WTC11 (cell line): ENCODE measurements at regions not wholly inside any gene's neighbourhood (a gene's known extent, or its start where the extent isn't known, plus 50 kb on each side); places are given as distances from the start of the nearest gene placed in this dataset.

ENCODE experiments used
- ATAC-seq: fragments of 200-7000 bp; cut with Tn5 transposase; 2 replicates; pipeline ENCODE4 v1.10.0; 2021; ENCODE audit warnings: mild to moderate bottlenecking, moderate library complexity
- CTCF ChIA-PET: fragments of 300-600 bp; sonication (Branson Sonifier 250); formaldehyde crosslinking; loops from one replicate; lab custom pipeline; 2021; ENCODE audit warnings: antibody characterized with exemption; lab: Charles Lee
- POLR2A ChIA-PET: fragments of 350-600 bp; sonication (Branson Sonifier 250); formaldehyde crosslinking; loops from one replicate; lab custom pipeline; 2021; ENCODE audit warnings: antibody characterized with exemption; lab: Charles Lee
- DNase-seq: peaks from one replicate; pipeline ENCODE4 v3.0.0; 2021; ENCODE audit warnings: low spot score
- H3K27ac Mint-ChIP-seq: 2 replicates; pipeline ENCODE4 v1.8.0; 2021; ENCODE audit warnings: mixed read lengths
- H3K27me3 Mint-ChIP-seq: 2 replicates; pipeline ENCODE4 v1.8.0; 2021; ENCODE audit warnings: low read depth, mild to moderate bottlenecking, moderate library complexity, mixed read lengths
- H3K36me3 Mint-ChIP-seq: 2 replicates; pipeline ENCODE4 v1.8.0; 2021; ENCODE audit warnings: mixed read lengths
- H3K4me1 Mint-ChIP-seq: 2 replicates; pipeline ENCODE4 v1.8.0; 2022; ENCODE audit warnings: mixed read lengths
- H3K4me3 Mint-ChIP-seq: 2 replicates; pipeline ENCODE4 v1.8.0; 2021; ENCODE audit warnings: mild to moderate bottlenecking, moderate library complexity, mixed read lengths
- H3K9me3 Mint-ChIP-seq: 2 replicates; pipeline ENCODE4 v1.8.0; 2021; ENCODE audit warnings: mixed read lengths
- CBFB ChIP-seq: sonication (generic); formaldehyde crosslinking; IDR thresholded peaks from 2 replicates; pipeline ENCODE4 v1.8.1; 2022; ENCODE audit warnings: mild to moderate bottlenecking, low read depth, missing genetic modification reagents
- FOXJ3 ChIP-seq: sonication (generic); formaldehyde crosslinking; IDR thresholded peaks from 2 replicates; pipeline ENCODE4 v1.9.0; 2021; ENCODE audit warnings: missing genetic modification reagents, mild to moderate bottlenecking, borderline replicate concordance
- FOXK1 ChIP-seq: sonication (generic); formaldehyde crosslinking; IDR thresholded peaks from 2 replicates; pipeline ENCODE4 v1.8.0; 2022; ENCODE audit warnings: mild to moderate bottlenecking, moderate library complexity, missing genetic modification reagents
- GABPB1 ChIP-seq: sonication (generic); formaldehyde crosslinking; IDR thresholded peaks from 2 replicates; pipeline ENCODE4 v1.8.1; 2023; ENCODE audit warnings: mild to moderate bottlenecking, missing genetic modification reagents
- HMGA2 ChIP-seq: fragments of 250-450 bp; sonication (Bioruptor Pico); IDR thresholded peaks from 2 replicates; pipeline ENCODE4 v1.4.0; 2021; ENCODE audit warnings: mild to moderate bottlenecking, moderate library complexity
- NFYB ChIP-seq: sonication (generic); formaldehyde crosslinking; conservative IDR thresholded peaks from 2 replicates; pipeline ENCODE4 v1.8.0; 2022; ENCODE audit warnings: low read depth, missing genetic modification reagents
- OVOL2 ChIP-seq: fragments of 250-450 bp; sonication (Bioruptor Pico); IDR thresholded peaks from 2 replicates; pipeline ENCODE4 v1.9.0; 2021; ENCODE audit warnings: mild to moderate bottlenecking, borderline replicate concordance
- SMAD4 ChIP-seq: sonication (generic); formaldehyde crosslinking; IDR thresholded peaks from 2 replicates; pipeline ENCODE4 v1.8.0; 2022; ENCODE audit warnings: mild to moderate bottlenecking, missing genetic modification reagents
- SOX15 ChIP-seq: fragments of 250-450 bp; sonication (Bioruptor Pico); IDR thresholded peaks from 2 replicates; pipeline ENCODE4 v1.9.0; 2021; ENCODE audit warnings: mild to moderate bottlenecking
- SP1 ChIP-seq: sonication (generic); formaldehyde crosslinking; conservative IDR thresholded peaks from 2 replicates; pipeline ENCODE4 v1.8.1; 2022; ENCODE audit warnings: missing genetic modification reagents
- ZNF317 ChIP-seq: sonication (generic); formaldehyde crosslinking; IDR thresholded peaks from 2 replicates; pipeline ENCODE4 v1.8.1; 2023; ENCODE audit warnings: low read depth, mild to moderate bottlenecking, moderate library complexity, missing genetic modification reagents, borderline replicate concordance
- ZNF671 ChIP-seq: fragments of 250-450 bp; sonication (Bioruptor Pico); IDR thresholded peaks from 2 replicates; pipeline ENCODE4 v1.8.0; 2021; ENCODE audit warnings: mild to moderate bottlenecking
- TF ChIP-seq, protein P1 (sequence below): fragments of 200-600 bp; IDR thresholded peaks from 2 replicates; pipeline ENCODE4 v1.8.0; 2022; ENCODE audit warnings: antibody characterized with exemption
- TF ChIP-seq, protein P2 (sequence below): fragments of 250-450 bp; sonication (Bioruptor Pico); IDR thresholded peaks from 2 replicates; pipeline ENCODE4 v1.9.0; 2021; ENCODE audit warnings: mild to moderate bottlenecking
- TF ChIP-seq, protein P3 (sequence below): fragments of 250-450 bp; sonication (Bioruptor Pico); IDR thresholded peaks from 2 replicates; pipeline ENCODE4 v1.9.0; 2021; ENCODE audit warnings: moderate library complexity, mild to moderate bottlenecking, inconsistent platforms, borderline replicate concordance
- TF ChIP-seq, protein P4 (sequence below): sonication (generic); formaldehyde crosslinking; IDR thresholded peaks from 2 replicates; pipeline ENCODE4 v1.8.1; 2023; ENCODE audit warnings: mild to moderate bottlenecking, moderate library complexity, missing genetic modification reagents
- TF ChIP-seq, protein P5 (sequence below): sonication (generic); formaldehyde crosslinking; IDR thresholded peaks from 2 replicates; pipeline ENCODE4 v1.8.0; 2023; ENCODE audit warnings: missing genetic modification reagents, mild to moderate bottlenecking, borderline replicate concordance
- TF ChIP-seq, protein P6 (sequence below): sonication (generic); formaldehyde crosslinking; conservative IDR thresholded peaks from 2 replicates; pipeline ENCODE4 v1.8.1; 2023; ENCODE audit warnings: mild to moderate bottlenecking, low read depth, missing genetic modification reagents, moderate library complexity
- TF ChIP-seq, protein P7 (sequence below): sonication (generic); formaldehyde crosslinking; IDR thresholded peaks from 2 replicates; pipeline ENCODE4 v1.8.0; 2022; ENCODE audit warnings: mild to moderate bottlenecking, missing genetic modification reagents

DNA sequence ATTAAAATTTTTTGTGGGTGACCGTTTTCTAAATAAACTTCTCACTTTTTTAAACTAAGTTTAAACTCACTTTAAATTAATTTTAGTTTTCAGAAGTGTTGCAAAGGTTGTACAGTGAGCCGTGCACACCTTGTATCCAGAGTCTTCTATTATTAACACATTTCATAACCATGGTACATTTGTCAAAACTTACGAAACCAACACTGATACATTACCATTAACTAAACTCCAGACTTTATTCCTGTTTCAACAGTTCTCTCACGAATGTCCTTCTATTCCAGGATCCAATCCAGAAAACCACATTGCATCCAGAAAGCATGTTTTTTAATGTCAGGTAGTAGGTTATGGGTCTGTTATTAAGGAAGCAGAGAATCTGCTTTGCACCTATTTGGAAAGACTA lies 319.9 kb downstream of the CBLN4 start:
- Mint-ChIP-seq H3K27me3 (peaks cover 7% of the 10 kb centered on the region; the same call in 1 of the 2 replicates), H3K27ac (no peak overlapping the region), H3K36me3 (peaks cover 65% of the 10 kb centered on the region), H3K4me1 (no peaks in the 10 kb centered on the region), H3K4me3 (no peak overlapping the region), H3K9me3 (peaks cover 77% of the 10 kb centered on the region)
- ChIA-PET POLR2A (no interaction called here), CTCF (no interaction called here)
- ATAC-seq (no peak), DNase-seq (no peak)
- no peak for TF ChIP-seq SP1
- TF ChIP-seq HMGA2, result no peak
- TF ChIP-seq, protein P1, sequence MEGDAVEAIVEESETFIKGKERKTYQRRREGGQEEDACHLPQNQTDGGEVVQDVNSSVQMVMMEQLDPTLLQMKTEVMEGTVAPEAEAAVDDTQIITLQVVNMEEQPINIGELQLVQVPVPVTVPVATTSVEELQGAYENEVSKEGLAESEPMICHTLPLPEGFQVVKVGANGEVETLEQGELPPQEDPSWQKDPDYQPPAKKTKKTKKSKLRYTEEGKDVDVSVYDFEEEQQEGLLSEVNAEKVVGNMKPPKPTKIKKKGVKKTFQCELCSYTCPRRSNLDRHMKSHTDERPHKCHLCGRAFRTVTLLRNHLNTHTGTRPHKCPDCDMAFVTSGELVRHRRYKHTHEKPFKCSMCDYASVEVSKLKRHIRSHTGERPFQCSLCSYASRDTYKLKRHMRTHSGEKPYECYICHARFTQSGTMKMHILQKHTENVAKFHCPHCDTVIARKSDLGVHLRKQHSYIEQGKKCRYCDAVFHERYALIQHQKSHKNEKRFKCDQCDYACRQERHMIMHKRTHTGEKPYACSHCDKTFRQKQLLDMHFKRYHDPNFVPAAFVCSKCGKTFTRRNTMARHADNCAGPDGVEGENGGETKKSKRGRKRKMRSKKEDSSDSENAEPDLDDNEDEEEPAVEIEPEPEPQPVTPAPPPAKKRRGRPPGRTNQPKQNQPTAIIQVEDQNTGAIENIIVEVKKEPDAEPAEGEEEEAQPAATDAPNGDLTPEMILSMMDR, result no peak
- TF ChIP-seq SOX15 (CRISPR knock-in tag), result no peak
- TF ChIP-seq GABPB1, result no peak
- TF ChIP-seq, protein P2, sequence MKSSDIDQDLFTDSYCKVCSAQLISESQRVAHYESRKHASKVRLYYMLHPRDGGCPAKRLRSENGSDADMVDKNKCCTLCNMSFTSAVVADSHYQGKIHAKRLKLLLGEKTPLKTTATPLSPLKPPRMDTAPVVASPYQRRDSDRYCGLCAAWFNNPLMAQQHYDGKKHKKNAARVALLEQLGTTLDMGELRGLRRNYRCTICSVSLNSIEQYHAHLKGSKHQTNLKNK, result no peak
- TF ChIP-seq CBFB (CRISPR knock-in tag), result no peak
- TF ChIP-seq, protein P3, sequence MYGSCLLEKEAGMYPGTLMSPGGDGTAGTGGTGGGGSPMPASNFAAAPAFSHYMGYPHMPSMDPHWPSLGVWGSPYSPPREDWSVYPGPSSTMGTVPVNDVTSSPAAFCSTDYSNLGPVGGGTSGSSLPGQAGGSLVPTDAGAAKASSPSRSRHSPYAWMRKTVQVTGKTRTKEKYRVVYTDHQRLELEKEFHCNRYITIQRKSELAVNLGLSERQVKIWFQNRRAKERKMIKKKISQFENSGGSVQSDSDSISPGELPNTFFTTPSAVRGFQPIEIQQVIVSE (CRISPR knock-in tag), result no peak
- TF ChIP-seq, protein P4, sequence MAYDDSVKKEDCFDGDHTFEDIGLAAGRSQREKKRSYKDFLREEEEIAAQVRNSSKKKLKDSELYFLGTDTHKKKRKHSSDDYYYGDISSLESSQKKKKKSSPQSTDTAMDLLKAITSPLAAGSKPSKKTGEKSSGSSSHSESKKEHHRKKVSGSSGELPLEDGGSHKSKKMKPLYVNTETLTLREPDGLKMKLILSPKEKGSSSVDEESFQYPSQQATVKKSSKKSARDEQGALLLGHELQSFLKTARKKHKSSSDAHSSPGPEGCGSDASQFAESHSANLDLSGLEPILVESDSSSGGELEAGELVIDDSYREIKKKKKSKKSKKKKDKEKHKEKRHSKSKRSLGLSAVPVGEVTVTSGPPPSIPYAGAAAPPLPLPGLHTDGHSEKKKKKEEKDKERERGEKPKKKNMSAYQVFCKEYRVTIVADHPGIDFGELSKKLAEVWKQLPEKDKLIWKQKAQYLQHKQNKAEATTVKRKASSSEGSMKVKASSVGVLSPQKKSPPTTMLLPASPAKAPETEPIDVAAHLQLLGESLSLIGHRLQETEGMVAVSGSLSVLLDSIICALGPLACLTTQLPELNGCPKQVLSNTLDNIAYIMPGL (CRISPR knock-in tag), result no peak

DNA sequence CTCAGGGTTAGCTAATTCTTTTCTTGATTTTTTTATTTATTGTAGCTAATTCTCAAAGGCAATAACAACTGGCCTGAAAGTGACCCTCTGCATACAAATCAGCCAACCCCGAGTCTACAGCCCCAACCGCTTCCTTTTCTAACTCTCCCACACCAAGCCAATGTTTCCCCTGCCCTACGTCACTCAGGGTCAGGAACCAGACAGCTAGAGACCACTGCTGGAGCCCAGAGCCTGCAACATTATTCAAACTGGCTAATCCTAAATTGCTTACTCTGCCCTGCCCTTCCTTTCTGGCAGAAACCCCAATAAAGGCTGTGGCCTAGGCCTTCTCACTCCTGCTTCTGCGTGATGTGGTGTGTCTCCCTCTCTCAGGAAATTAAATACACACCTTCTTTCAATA lies 320.7 kb downstream of the CBLN4 start:
- no peak overlapping the region for H3K4me3 Mint-ChIP-seq
- CTCF ChIA-PET, result no interaction called here
- POLR2A ChIA-PET, result no interaction called here

DNA sequence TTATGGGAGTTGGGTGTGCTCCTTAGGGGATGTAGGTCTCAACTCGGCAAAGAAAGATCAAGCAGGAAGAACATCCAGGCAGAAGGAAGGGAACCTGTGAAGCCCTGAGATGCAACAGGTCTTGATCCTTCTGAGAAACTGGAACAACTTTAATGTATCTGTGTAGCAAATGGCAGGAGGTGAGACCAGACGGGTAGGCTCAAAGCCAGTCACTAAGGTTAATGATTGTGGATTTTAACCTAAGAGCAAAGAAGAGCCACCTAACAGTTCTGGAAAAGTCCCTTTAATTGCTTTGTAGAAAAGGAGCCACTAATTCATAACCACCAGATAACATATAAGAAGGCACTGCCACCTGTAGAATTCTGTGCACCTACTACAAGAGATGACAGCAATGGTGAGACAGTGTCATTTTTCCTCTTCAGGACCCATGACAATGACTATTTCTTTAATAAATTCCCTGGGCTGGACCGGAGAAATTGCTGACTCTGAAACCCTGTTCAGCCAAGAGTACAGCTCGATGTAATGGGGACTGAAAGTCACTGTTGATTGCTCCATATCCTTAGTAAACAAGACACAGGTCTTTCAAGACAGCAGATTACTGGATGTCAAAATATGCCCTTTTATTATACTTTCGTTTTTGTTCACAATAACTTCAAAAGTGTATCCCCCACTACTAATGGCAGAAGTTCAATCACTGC lies 326.2 kb downstream of the CBLN4 start:
- ChIA-PET CTCF (no interaction called here), POLR2A (no interaction called here)
- peaks cover 91% of the 10 kb centered on the region for H3K9me3 Mint-ChIP-seq
- no peak for DNase-seq
- H3K27me3 Mint-ChIP-seq, result peaks cover 8% of the 10 kb centered on the region; the same call in 1 of the 2 replicates
- H3K27ac Mint-ChIP-seq, result no peak overlapping the region
- peaks cover 78% of the 10 kb centered on the region for H3K36me3 Mint-ChIP-seq
- H3K4me1 Mint-ChIP-seq, result no peaks in the 10 kb centered on the region
- ATAC-seq, result no peak
- no peak overlapping the region for H3K4me3 Mint-ChIP-seq
- TF ChIP-seq, protein P5, sequence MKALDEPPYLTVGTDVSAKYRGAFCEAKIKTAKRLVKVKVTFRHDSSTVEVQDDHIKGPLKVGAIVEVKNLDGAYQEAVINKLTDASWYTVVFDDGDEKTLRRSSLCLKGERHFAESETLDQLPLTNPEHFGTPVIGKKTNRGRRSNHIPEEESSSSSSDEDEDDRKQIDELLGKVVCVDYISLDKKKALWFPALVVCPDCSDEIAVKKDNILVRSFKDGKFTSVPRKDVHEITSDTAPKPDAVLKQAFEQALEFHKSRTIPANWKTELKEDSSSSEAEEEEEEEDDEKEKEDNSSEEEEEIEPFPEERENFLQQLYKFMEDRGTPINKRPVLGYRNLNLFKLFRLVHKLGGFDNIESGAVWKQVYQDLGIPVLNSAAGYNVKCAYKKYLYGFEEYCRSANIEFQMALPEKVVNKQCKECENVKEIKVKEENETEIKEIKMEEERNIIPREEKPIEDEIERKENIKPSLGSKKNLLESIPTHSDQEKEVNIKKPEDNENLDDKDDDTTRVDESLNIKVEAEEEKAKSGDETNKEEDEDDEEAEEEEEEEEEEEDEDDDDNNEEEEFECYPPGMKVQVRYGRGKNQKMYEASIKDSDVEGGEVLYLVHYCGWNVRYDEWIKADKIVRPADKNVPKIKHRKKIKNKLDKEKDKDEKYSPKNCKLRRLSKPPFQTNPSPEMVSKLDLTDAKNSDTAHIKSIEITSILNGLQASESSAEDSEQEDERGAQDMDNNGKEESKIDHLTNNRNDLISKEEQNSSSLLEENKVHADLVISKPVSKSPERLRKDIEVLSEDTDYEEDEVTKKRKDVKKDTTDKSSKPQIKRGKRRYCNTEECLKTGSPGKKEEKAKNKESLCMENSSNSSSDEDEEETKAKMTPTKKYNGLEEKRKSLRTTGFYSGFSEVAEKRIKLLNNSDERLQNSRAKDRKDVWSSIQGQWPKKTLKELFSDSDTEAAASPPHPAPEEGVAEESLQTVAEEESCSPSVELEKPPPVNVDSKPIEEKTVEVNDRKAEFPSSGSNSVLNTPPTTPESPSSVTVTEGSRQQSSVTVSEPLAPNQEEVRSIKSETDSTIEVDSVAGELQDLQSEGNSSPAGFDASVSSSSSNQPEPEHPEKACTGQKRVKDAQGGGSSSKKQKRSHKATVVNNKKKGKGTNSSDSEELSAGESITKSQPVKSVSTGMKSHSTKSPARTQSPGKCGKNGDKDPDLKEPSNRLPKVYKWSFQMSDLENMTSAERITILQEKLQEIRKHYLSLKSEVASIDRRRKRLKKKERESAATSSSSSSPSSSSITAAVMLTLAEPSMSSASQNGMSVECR (CRISPR knock-in tag), result no peak
- TF ChIP-seq, protein P6, sequence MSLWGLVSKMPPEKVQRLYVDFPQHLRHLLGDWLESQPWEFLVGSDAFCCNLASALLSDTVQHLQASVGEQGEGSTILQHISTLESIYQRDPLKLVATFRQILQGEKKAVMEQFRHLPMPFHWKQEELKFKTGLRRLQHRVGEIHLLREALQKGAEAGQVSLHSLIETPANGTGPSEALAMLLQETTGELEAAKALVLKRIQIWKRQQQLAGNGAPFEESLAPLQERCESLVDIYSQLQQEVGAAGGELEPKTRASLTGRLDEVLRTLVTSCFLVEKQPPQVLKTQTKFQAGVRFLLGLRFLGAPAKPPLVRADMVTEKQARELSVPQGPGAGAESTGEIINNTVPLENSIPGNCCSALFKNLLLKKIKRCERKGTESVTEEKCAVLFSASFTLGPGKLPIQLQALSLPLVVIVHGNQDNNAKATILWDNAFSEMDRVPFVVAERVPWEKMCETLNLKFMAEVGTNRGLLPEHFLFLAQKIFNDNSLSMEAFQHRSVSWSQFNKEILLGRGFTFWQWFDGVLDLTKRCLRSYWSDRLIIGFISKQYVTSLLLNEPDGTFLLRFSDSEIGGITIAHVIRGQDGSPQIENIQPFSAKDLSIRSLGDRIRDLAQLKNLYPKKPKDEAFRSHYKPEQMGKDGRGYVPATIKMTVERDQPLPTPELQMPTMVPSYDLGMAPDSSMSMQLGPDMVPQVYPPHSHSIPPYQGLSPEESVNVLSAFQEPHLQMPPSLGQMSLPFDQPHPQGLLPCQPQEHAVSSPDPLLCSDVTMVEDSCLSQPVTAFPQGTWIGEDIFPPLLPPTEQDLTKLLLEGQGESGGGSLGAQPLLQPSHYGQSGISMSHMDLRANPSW (CRISPR knock-in tag), result no peak
- TF ChIP-seq OVOL2 (CRISPR knock-in tag), result no peak
- TF ChIP-seq CBFB (CRISPR knock-in tag), result no peak
- TF ChIP-seq SMAD4 (CRISPR knock-in tag), result no peak
- TF ChIP-seq ZNF317 (CRISPR knock-in tag), result no peak
- TF ChIP-seq FOXK1 (CRISPR knock-in tag), result no peak

More for the DNA sequence above, 320.7 kb downstream of the CBLN4 start:
- TF ChIP-seq, protein P7, sequence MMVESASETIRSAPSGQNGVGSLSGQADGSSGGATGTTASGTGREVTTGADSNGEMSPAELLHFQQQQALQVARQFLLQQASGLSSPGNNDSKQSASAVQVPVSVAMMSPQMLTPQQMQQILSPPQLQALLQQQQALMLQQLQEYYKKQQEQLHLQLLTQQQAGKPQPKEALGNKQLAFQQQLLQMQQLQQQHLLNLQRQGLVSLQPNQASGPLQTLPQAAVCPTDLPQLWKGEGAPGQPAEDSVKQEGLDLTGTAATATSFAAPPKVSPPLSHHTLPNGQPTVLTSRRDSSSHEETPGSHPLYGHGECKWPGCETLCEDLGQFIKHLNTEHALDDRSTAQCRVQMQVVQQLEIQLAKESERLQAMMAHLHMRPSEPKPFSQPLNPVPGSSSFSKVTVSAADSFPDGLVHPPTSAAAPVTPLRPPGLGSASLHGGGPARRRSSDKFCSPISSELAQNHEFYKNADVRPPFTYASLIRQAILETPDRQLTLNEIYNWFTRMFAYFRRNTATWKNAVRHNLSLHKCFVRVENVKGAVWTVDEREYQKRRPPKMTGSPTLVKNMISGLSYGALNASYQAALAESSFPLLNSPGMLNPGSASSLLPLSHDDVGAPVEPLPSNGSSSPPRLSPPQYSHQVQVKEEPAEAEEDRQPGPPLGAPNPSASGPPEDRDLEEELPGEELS (CRISPR knock-in tag), result no peak
- no peak for TF ChIP-seq NFYB
- no peak for TF ChIP-seq ZNF671
- no peak for TF ChIP-seq FOXJ3
- no peak for ATAC-seq
- H3K27me3 Mint-ChIP-seq, result peaks cover 10% of the 10 kb centered on the region; the same call in 1 of the 2 replicates
- no peak overlapping the region for H3K27ac Mint-ChIP-seq
- DNase-seq, result no peak
- no peaks in the 10 kb centered on the region for H3K4me1 Mint-ChIP-seq
- H3K36me3 Mint-ChIP-seq, result peaks cover 67% of the 10 kb centered on the region
- H3K9me3 Mint-ChIP-seq, result peaks cover 78% of the 10 kb centered on the region
